ENCODE measurements at regions not wholly inside any gene's neighbourhood (a gene's known extent, or its start where the extent isn't known, plus 50 kb on each side); places are given as distances from the start of the nearest gene placed in this dataset.

- TF ChIP-seq CTCF (IDR thresholded peaks at IDR 0.05; ENCODE audit: control extremely low read depth in 1 of 3, insufficient read depth in 1 of 3, low read depth in 1 of 3, low read length in 3 of 3) (no peak), JUN (IDR thresholded peaks at IDR 0.05; ENCODE audit: low read depth, low read length) (no peak), MAFK (IDR thresholded peaks at IDR 0.05; ENCODE audit: low read depth, low read length) (no peak), CREB1 (IDR thresholded peaks at IDR 0.05) (no peak), RNF2 (IDR thresholded peaks at IDR 0.05; ENCODE audit: borderline replicate concordance, low read depth, low read length, missing control alignments, poor library complexity, severe bottlenecking) (no peak), FOSL1 (IDR thresholded peaks at IDR 0.05; ENCODE audit: insufficient read depth, low read depth, low read length) (no peak), ZNF274 (IDR thresholded peaks at IDR 0.05; ENCODE audit: borderline replicate concordance, extremely low read depth, low read length) (no peak), SP2 (IDR thresholded peaks at IDR 0.05; ENCODE audit: low read length) (no peak), EP300 (IDR thresholded peaks at IDR 0.05; ENCODE audit: borderline replicate concordance in 1 of 2, low read depth in 2 of 2, low read length in 2 of 2) (no peak), RFX5 (IDR thresholded peaks at IDR 0.05; ENCODE audit: borderline replicate concordance, low read depth, low read length) (no peak), POLR2AphosphoS5 (IDR thresholded peaks at IDR 0.05; ENCODE audit: low read depth, low read length) (no peak), TAF1 (IDR thresholded peaks at IDR 0.05; ENCODE audit: low read depth, low read length) (no peak), SUZ12 (IDR thresholded peaks at IDR 0.05; ENCODE audit: low read length) (no peak)
These were observed 118.9 kb downstream of the RIPK4 start for GRCh38 chr21:41647806-41648561.

Measured in H1 (cell line).